ENCODE measurements at regions not wholly inside any gene's neighbourhood (a gene's known extent, or its start where the extent isn't known, plus 50 kb on each side); places are given as distances from the start of the nearest gene placed in this dataset.
"Not testable (repeated sequence)": the region's sequence is repeated elsewhere in the genome, so short reads cannot be mapped to it uniquely, and the experiment has no call there.

GRCh38 chr1:230475856-230476621, 49.9 kb upstream of the PGBD5 start:
- FAIRE-seq, result not testable (repeated sequence)
